Endothelial cell of umbilical vein (primary cell): ENCODE measurements at regions not wholly inside any gene's neighbourhood (a gene's known extent, or its start where the extent isn't known, plus 50 kb on each side); places are given as distances from the start of the nearest gene placed in this dataset.

ENCODE experiments used
- BruUV-seq: library from RNA; stranded (reverse); fragments of 400-500 nt; replicated peaks from 2 replicates; lab custom pipeline; 2021; lab: Mats Ljungman, UMichigan
- CTCF ChIA-PET: fragments of 300-600, 350-600 bp; sonication (Branson Sonifier 250); formaldehyde crosslinking; loops from one replicate; lab custom pipeline; 2021; ENCODE audit warnings: antibody characterized with exemption, inconsistent platforms; lab: Charles Lee
- POLR2A ChIA-PET: fragments of 300-600, 350-600 bp; sonication (Branson Sonifier 250); formaldehyde crosslinking; loops from one replicate; lab custom pipeline; 2021; ENCODE audit warnings: antibody characterized with exemption, inconsistent platforms; lab: Charles Lee
- DNase-seq: peaks from one replicate; pipeline ENCODE4 v3.0.0-alpha.2; 2011; ENCODE audit warnings: low read depth, low spot score
- FAIRE-seq: peaks from 2 replicates; lab custom pipeline; 2011; peaks lifted over from hg19 to GRCh38; lab: Jason Lieb, UNC
- H2AFZ ChIP-seq: 2 replicates; pipeline ENCODE4 v1.6.0; 2012; ENCODE audit warnings: low read depth, low read length, control low read depth, inconsistent platforms
- H3K27ac ChIP-seq: 2 replicates; pipeline ENCODE4 v1.5.1; 2011; ENCODE audit warnings: low read depth, mild to moderate bottlenecking, control low read depth, low read length, moderate library complexity; ENCODE audit not compliant: insufficient read depth
- H3K27me3 ChIP-seq, 2 experiments: 2 replicates each; pipeline versions ENCODE4 v1.6.0 to v1.6.1; 2011; ENCODE audit warnings: low read length in 2 of 2, mixed read lengths in 1 of 2; ENCODE audit not compliant: control insufficient read depth in 2 of 2, insufficient read depth in 2 of 2
- H3K36me3 ChIP-seq, 2 experiments: 2 replicates in 1 of 2; 3 replicates in 1 of 2; pipeline ENCODE4 v1.5.1; 2011; ENCODE audit warnings: low read length in 2 of 2, mild to moderate bottlenecking in 1 of 2, moderate library complexity in 1 of 2; ENCODE audit not compliant: control insufficient read depth in 2 of 2, insufficient read depth in 2 of 2; ENCODE audit errors: extremely low read depth in 1 of 2
- H3K4me1 ChIP-seq: 3 replicates; pipeline ENCODE4 v1.5.1; 2011; ENCODE audit warnings: mild to moderate bottlenecking, low read length; ENCODE audit not compliant: control insufficient read depth, insufficient read depth; ENCODE audit errors: extremely low read depth
- H3K4me2 ChIP-seq: 2 replicates; pipeline ENCODE4 v1.6.1; 2011; ENCODE audit warnings: low read length, control low read depth, mixed read lengths; ENCODE audit not compliant: insufficient read depth
- H3K4me3 ChIP-seq, 3 experiments: fragments of 200-600 bp in 1 of 3; sonication (generic), shearing (Covaris generic) in 1 of 3; replicated peaks in 1 of 3; 2 replicates each; pipeline ENCODE4 v1.5.1; 2011 to 2016; ENCODE audit warnings: control low read depth in 3 of 3, low read length in 3 of 3, mild to moderate bottlenecking in 2 of 3, inconsistent platforms in 1 of 3, low read depth in 1 of 3, moderate library complexity in 1 of 3; ENCODE audit not compliant: insufficient read depth in 1 of 3
- H3K79me2 ChIP-seq: 2 replicates; pipeline ENCODE4 v1.6.0; 2012; ENCODE audit warnings: low read length, inconsistent platforms; ENCODE audit not compliant: control insufficient read depth, insufficient read depth
- H3K9ac ChIP-seq: replicated peaks from 2 replicates; pipeline ENCODE3; 2011; ENCODE audit warnings: low read length, control low read depth; ENCODE audit not compliant: insufficient read depth; ENCODE audit errors: extremely low read depth
- H3K9me1 ChIP-seq: replicated peaks from 3 replicates; pipeline ENCODE4 v1.6.0; 2011; ENCODE audit warnings: mild to moderate bottlenecking, low read length; ENCODE audit not compliant: control insufficient read depth, insufficient read depth; ENCODE audit errors: extremely low read depth
- H3K9me3 ChIP-seq: replicated peaks from 2 replicates; pipeline ENCODE4 v1.5.1; 2012; ENCODE audit warnings: low read length, inconsistent platforms; ENCODE audit not compliant: control insufficient read depth, insufficient read depth
- H4K20me1 ChIP-seq: replicated peaks from 2 replicates; pipeline ENCODE3; 2011; ENCODE audit warnings: mild to moderate bottlenecking, low read length; ENCODE audit not compliant: control insufficient read depth, insufficient read depth; ENCODE audit errors: extremely low read depth
- CTCF ChIP-seq, 2 donors: IDR thresholded peaks; 1 replicate in 1 of 2; 2 replicates in 1 of 2; pipeline ENCODE4 v1.5.1; 2011; ENCODE audit warnings: low read length in 2 of 2, mild to moderate bottlenecking in 2 of 2, moderate library complexity in 2 of 2, control low read depth in 1 of 2, inconsistent platforms in 1 of 2, low read depth in 1 of 2; ENCODE audit not compliant: insufficient read depth in 1 of 2; ENCODE audit errors: extremely low read depth in 1 of 2
- EZH2 ChIP-seq: IDR thresholded peaks from 2 replicates; pipeline ENCODE4 v1.6.1; 2012; ENCODE audit warnings: borderline replicate concordance, low read depth, mild to moderate bottlenecking, moderate library complexity, low read length, inconsistent platforms; ENCODE audit not compliant: severe bottlenecking
- FOS ChIP-seq: IDR thresholded peaks from 2 replicates; pipeline ENCODE4 v1.6.1; 2011; ENCODE audit warnings: mild to moderate bottlenecking, low read length, moderate library complexity, borderline replicate concordance; ENCODE audit not compliant: insufficient read depth
- GATA2 ChIP-seq: IDR thresholded peaks from 2 replicates; pipeline ENCODE4 v1.7.0; 2011; ENCODE audit warnings: low read depth, mild to moderate bottlenecking, moderate library complexity, mixed read lengths, low read length; ENCODE audit not compliant: insufficient read length, insufficient read depth
- JUN ChIP-seq: IDR thresholded peaks from 2 replicates; pipeline ENCODE4 v1.6.1; 2011; ENCODE audit warnings: borderline replicate concordance, low read depth; ENCODE audit not compliant: insufficient read length, insufficient read depth
- MYC ChIP-seq: IDR thresholded peaks from one replicate; pipeline ENCODE4 v1.6.1; 2011; ENCODE audit warnings: mild to moderate bottlenecking, low read depth, low read length
- POLR2A ChIP-seq: IDR thresholded peaks from 2 replicates; pipeline ENCODE4 v1.6.1; 2012; ENCODE audit warnings: low read depth, mild to moderate bottlenecking, control low read depth, low read length
- POLR2AphosphoS5 ChIP-seq: IDR thresholded peaks from 2 replicates; pipeline ENCODE4 v1.6.1; 2012; ENCODE audit warnings: low read depth, mild to moderate bottlenecking, control low read depth, low read length, moderate library complexity; ENCODE audit not compliant: insufficient read depth
- dilution Hi-C: fragments of 300-500 bp; cut with MboI; formaldehyde crosslinking; loops from one replicate; pipeline ENCODE4 v1.15.0; 2019; ENCODE audit warnings: low sequenced_read_pairs; ENCODE audit not compliant: extremely low pct_ligation_motif_present
- intact Hi-C: fragments of 100-400 bp; cut with micrococcal nuclease; formaldehyde crosslinking; loops from one replicate; pipeline ENCODE4 v1.10.0; 2022
- TF ChIP-seq, protein P1 (sequence below): IDR thresholded peaks from 2 replicates; pipeline ENCODE4 v1.6.1; 2011; ENCODE audit not compliant: insufficient read depth, insufficient read length

GRCh38 chr7:85566095-85566794 lies 379.4 kb upstream of the SEMA3D start:
- BruUV-seq, result no TSS peak
- intact Hi-C loops (no loop called here), dilution Hi-C loops (no loop called here)
- H3K4me1 ChIP-seq, result no peaks in the 10 kb centered on the region
- TF ChIP-seq EZH2, result no peak
- no peak for TF ChIP-seq MYC
- TF ChIP-seq POLR2A, result no peak
- TF ChIP-seq, protein P1, sequence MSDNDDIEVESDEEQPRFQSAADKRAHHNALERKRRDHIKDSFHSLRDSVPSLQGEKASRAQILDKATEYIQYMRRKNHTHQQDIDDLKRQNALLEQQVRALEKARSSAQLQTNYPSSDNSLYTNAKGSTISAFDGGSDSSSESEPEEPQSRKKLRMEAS, result no peak
- no peak for TF ChIP-seq GATA2
- TF ChIP-seq CTCF (IDR thresholded peaks at IDR 0.05; ENCODE audit: extremely low read depth in 1 of 2, insufficient read depth in 1 of 2, low read depth in 1 of 2, low read length in 2 of 2), result no peak
- TF ChIP-seq POLR2AphosphoS5, result no peak
- TF ChIP-seq FOS, result no peak
- TF ChIP-seq JUN, result no peak
- CTCF ChIA-PET, result no interaction called here
- H3K4me2 ChIP-seq, result no peak overlapping the region
- H3K9me1 ChIP-seq, result no peaks in the 10 kb centered on the region
- no peak overlapping the region for H3K27ac ChIP-seq
- H3K27me3 ChIP-seq, result no peaks in the 10 kb centered on the region
- no peak overlapping the region for H3K9ac ChIP-seq
- H3K36me3 ChIP-seq, result no peaks in the 10 kb centered on the region
- H3K4me3 ChIP-seq, result no peak overlapping the region
- no peaks in the 10 kb centered on the region for H4K20me1 ChIP-seq
- FAIRE-seq (no peak), DNase-seq (no peak)
- H3K9me3 ChIP-seq, result no peaks in the 10 kb centered on the region
- no peak overlapping the region for H2AFZ ChIP-seq
- POLR2A ChIA-PET, result no interaction called here
- H3K79me2 ChIP-seq, result no peaks in the 10 kb centered on the region
